MM.1S (cell line): ENCODE measurements at regions not wholly inside any gene's neighbourhood (a gene's known extent, or its start where the extent isn't known, plus 50 kb on each side); places are given as distances from the start of the nearest gene placed in this dataset.

ENCODE experiments used
- DNase-seq: peaks from one replicate; pipeline ENCODE4 v3.0.0-alpha.2; 2015
- H2AFZ ChIP-seq: fragments of 300-600 bp; sonication (generic); 2 replicates; pipeline ENCODE4 v1.6.0; 2016; ENCODE audit warnings: antibody characterized with exemption, low read length
- H3F3A ChIP-seq: fragments of 300-600 bp; sonication (generic); 2 replicates; pipeline ENCODE4 v1.6.1; 2016; ENCODE audit warnings: mild to moderate bottlenecking, antibody characterized with exemption, low read length, moderate library complexity, mixed read lengths; ENCODE audit not compliant: insufficient read depth
- H3K27ac ChIP-seq: fragments of 300-600 bp; sonication (generic); 2 replicates; pipeline ENCODE4 v1.5.1; 2016; ENCODE audit warnings: mild to moderate bottlenecking, low read length
- H3K27me3 ChIP-seq: fragments of 300-600 bp; sonication (generic); replicated peaks from 2 replicates; pipeline ENCODE4 v1.6.0; 2016; ENCODE audit warnings: low read length; ENCODE audit not compliant: insufficient read depth
- H3K36me3 ChIP-seq: fragments of 300-600 bp; sonication (generic); replicated peaks from 2 replicates; pipeline ENCODE4 v1.6.1; 2016; ENCODE audit warnings: mild to moderate bottlenecking, low read length, mixed read lengths; ENCODE audit not compliant: insufficient read depth
- H3K4me1 ChIP-seq: fragments of 300-600 bp; sonication (generic); 2 replicates; pipeline ENCODE4 v1.6.1; 2016; ENCODE audit warnings: low read length, mixed read lengths
- H3K4me2 ChIP-seq: fragments of 300-600 bp; sonication (generic); 2 replicates; pipeline ENCODE4 v1.6.0; 2016; ENCODE audit warnings: low read depth, low read length
- H3K4me3 ChIP-seq: fragments of 300-600 bp; sonication (generic); 2 replicates; pipeline ENCODE4 v1.5.1; 2016; ENCODE audit warnings: low read length, mixed read lengths
- H3K79me2 ChIP-seq: fragments of 300-600 bp; sonication (generic); 2 replicates; pipeline ENCODE4 v1.6.1; 2016; ENCODE audit warnings: mixed run types, low read length, mixed read lengths
- H3K9ac ChIP-seq: fragments of 300-600 bp; sonication (generic); 2 replicates; pipeline ENCODE4 v1.6.1; 2016; ENCODE audit warnings: low read length, mixed read lengths
- H3K9me2 ChIP-seq: fragments of 300-600 bp; sonication (generic); replicated peaks from 2 replicates; pipeline ENCODE4 v1.6.1; 2016; ENCODE audit warnings: mild to moderate bottlenecking, low read length, mixed read lengths; ENCODE audit not compliant: insufficient read depth
- H3K9me3 ChIP-seq: fragments of 300-600 bp; sonication (generic); replicated peaks from 2 replicates; pipeline ENCODE4 v1.6.1; 2016; ENCODE audit warnings: mild to moderate bottlenecking, low read length, mixed read lengths; ENCODE audit not compliant: insufficient read depth
- H4K20me1 ChIP-seq: fragments of 300-600 bp; sonication (generic); 2 replicates; pipeline ENCODE4 v1.6.1; 2016; ENCODE audit warnings: mild to moderate bottlenecking, low read length, moderate library complexity, mixed read lengths; ENCODE audit not compliant: insufficient read depth
- CTCF ChIP-seq: fragments of 300-600 bp; sonication (generic); IDR thresholded peaks from 2 replicates; pipeline ENCODE4 v1.5.1; 2016; ENCODE audit warnings: antibody characterized with exemption, low read length, mixed read lengths
- EZH2 ChIP-seq: fragments of 300-600 bp; sonication (generic); optimal IDR thresholded peaks from 2 replicates; pipeline ENCODE3; 2017; ENCODE audit warnings: low read depth, mild to moderate bottlenecking, antibody characterized with exemption, low read length, mixed read lengths
- EZH2phosphoT487 ChIP-seq: fragments of 300-600 bp; sonication (generic); IDR thresholded peaks from 2 replicates; pipeline ENCODE4 v1.6.1; 2018; ENCODE audit warnings: antibody characterized with exemption, low read length

- Histone ChIP-seq H4K20me1 (no peaks in the 10 kb centered on the region), H3K9ac (no peak overlapping the region), H3F3A (no peaks in the 10 kb centered on the region), H3K4me2 (no peak overlapping the region), H3K4me3 (no peak overlapping the region), H3K79me2 (no peaks in the 10 kb centered on the region), H3K9me3 (no peaks in the 10 kb centered on the region), H3K9me2 (no peaks in the 10 kb centered on the region), H3K27me3 (no peaks in the 10 kb centered on the region), H3K4me1 (no peaks in the 10 kb centered on the region), H2AFZ (no peak overlapping the region), H3K27ac (no peak overlapping the region), H3K36me3 (no peaks in the 10 kb centered on the region)
- no peak for DNase-seq
- TF ChIP-seq EZH2 (no peak), CTCF (no peak), EZH2phosphoT487 (no peak)
These were observed 475.4 kb upstream of the CNTN3 start for GRCh38 chr3:75089841-75090240.

- no peaks in the 10 kb centered on the region for H3K9me2 ChIP-seq
- peak overlapping the region; percentile 44 for H3K4me3 ChIP-seq
- no peaks in the 10 kb centered on the region for H4K20me1 ChIP-seq
- TF ChIP-seq EZH2phosphoT487 (no peak), EZH2 (no peak), CTCF (no peak)
- peak overlapping the region; percentile 73 for H3K4me2 ChIP-seq
- H3K27ac ChIP-seq, result peak overlapping the region; percentile 90
- H3K9me3 ChIP-seq, result no peaks in the 10 kb centered on the region; the same call in 1 of the 2 replicates
- peaks cover 27% of the 10 kb centered on the region for H3K4me1 ChIP-seq
- peak overlapping the region; percentile 62 for H2AFZ ChIP-seq
- no peaks in the 10 kb centered on the region for H3K79me2 ChIP-seq
- peak overlapping the region; percentile 25; the same call in 1 of the 2 replicates for H3K9ac ChIP-seq
- H3K27me3 ChIP-seq, result no peaks in the 10 kb centered on the region
- no peaks in the 10 kb centered on the region for H3K36me3 ChIP-seq
- peak; percentile 97 for DNase-seq
- H3F3A ChIP-seq, result peaks cover 15% of the 10 kb centered on the region
These were observed 487.1 kb upstream of the CNTN3 start for GRCh38 chr3:75101329-75102147.

- TF ChIP-seq CTCF (no peak), EZH2phosphoT487 (no peak), EZH2 (no peak)
- no peak overlapping the region for H2AFZ ChIP-seq
- H3F3A ChIP-seq, result no peaks in the 10 kb centered on the region
- H3K4me1 ChIP-seq, result no peaks in the 10 kb centered on the region
- H3K9me3 ChIP-seq, result no peaks in the 10 kb centered on the region
- no peak overlapping the region for H3K4me3 ChIP-seq
- H3K27me3 ChIP-seq, result no peaks in the 10 kb centered on the region
- H3K4me2 ChIP-seq, result no peak overlapping the region
- H3K79me2 ChIP-seq, result no peaks in the 10 kb centered on the region
- H3K9ac ChIP-seq, result no peak overlapping the region
- no peaks in the 10 kb centered on the region for H3K9me2 ChIP-seq
- H3K27ac ChIP-seq, result no peak overlapping the region
- no peaks in the 10 kb centered on the region for H3K36me3 ChIP-seq
- DNase-seq, result no peak
- H4K20me1 ChIP-seq, result no peaks in the 10 kb centered on the region
These were observed 496.3 kb upstream of the CNTN3 start for GRCh38 chr3:75110741-75111140.
